Epithelial cell of esophagus (primary cell): ENCODE measurements at regions not wholly inside any gene's neighbourhood (a gene's known extent, or its start where the extent isn't known, plus 50 kb on each side); places are given as distances from the start of the nearest gene placed in this dataset.
A peak's percentile ranks its signal among the peaks of the same experiment; 100 is the strongest.

Experiments used
- DNase-seq: peaks from one replicate; pipeline ENCODE4 v3.0.0; 2010; ENCODE audit warnings: low read depth
- H3K4me3 ChIP-seq: 2 replicates; pipeline ENCODE4 v1.5.1; 2011; ENCODE audit warnings: mild to moderate bottlenecking, low read length, control low read depth
- TF ChIP-seq, protein P1 (sequence below): IDR thresholded peaks from 2 replicates; pipeline ENCODE4 v1.5.1; 2011; ENCODE audit warnings: low read depth, mild to moderate bottlenecking, low read length, control low read depth, inconsistent platforms; ENCODE audit not compliant: insufficient read depth; ENCODE audit errors: missing control alignments

- TF ChIP-seq, protein P1, sequence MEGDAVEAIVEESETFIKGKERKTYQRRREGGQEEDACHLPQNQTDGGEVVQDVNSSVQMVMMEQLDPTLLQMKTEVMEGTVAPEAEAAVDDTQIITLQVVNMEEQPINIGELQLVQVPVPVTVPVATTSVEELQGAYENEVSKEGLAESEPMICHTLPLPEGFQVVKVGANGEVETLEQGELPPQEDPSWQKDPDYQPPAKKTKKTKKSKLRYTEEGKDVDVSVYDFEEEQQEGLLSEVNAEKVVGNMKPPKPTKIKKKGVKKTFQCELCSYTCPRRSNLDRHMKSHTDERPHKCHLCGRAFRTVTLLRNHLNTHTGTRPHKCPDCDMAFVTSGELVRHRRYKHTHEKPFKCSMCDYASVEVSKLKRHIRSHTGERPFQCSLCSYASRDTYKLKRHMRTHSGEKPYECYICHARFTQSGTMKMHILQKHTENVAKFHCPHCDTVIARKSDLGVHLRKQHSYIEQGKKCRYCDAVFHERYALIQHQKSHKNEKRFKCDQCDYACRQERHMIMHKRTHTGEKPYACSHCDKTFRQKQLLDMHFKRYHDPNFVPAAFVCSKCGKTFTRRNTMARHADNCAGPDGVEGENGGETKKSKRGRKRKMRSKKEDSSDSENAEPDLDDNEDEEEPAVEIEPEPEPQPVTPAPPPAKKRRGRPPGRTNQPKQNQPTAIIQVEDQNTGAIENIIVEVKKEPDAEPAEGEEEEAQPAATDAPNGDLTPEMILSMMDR: no peak
- no peak overlapping the region for H3K4me3 ChIP-seq
- no peak for DNase-seq
Measured at GRCh38 chr14:71229875-71230274, 322.6 kb downstream of the PCNX1 start.

DNA sequence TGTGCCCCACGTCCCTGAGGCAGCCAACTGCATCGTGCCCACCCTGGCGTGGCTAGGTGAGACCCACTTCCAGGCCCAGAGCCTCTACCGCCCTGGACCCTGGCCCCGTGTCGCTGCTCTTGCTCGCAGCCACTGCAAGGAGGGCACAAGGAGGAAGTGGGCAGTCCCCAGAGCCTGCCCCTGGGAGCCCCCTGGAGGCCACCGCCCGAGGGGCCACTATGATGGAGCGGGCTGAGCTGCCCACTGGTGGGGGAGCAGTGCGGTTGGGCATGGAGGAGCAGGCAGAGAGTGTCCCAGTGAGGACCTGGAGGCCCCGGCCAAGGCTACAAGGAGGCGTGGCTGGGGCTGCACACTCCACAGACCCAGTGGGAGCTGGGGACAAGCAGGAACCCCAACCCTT lies 323.6 kb downstream of the PCNX1 start:
- TF ChIP-seq, protein P1: no peak
- DNase-seq: no peak
- H3K4me3 ChIP-seq: no peak overlapping the region

DNA sequence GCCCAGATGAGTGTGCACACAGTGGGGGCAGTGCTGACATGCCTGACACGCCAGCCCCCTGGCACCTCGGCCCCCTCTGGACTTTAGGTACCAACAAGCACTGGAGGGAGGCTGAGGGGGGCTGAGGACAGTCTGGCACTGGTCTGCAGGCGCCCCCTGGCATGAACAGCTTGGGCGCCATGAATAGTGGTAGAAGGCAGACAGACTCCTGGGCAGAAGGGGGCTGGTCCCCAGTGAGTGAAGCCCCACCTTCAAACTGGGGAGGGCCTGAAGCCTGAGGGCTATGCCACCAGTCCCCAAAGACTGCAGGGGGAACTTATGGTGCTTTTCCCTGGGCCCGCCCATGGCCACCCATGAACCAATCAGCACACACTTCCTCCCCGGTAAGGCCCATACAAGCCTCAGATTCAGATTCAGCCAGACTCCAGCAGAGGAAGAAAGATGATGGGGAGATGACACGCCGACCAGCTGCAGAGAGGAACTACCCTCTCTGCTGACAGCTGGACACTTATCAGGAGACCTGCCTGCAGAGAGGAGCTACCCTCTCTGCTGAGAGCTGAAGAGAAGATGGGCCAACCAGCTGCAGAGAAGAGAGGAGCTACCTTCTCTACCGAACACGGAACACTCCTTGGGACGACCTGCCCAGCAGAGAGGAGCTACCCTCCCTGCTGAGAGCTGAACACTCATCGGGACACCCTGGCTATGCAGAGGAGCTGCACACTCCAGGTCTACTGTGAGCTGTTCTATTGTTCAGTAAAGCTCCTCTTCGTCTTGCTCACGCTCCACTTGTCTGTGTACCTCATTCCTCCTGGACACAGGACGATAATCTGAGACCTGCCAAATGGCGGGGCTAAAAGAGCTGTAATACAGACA lies 324.5 kb downstream of the PCNX1 start:
- no peak for DNase-seq
- TF ChIP-seq, protein P1: no peak
- H3K4me3 ChIP-seq: no peak overlapping the region

- TF ChIP-seq, protein P1: no peak
- DNase-seq: no peak
- no peak overlapping the region for H3K4me3 ChIP-seq
Measured at GRCh38 chr14:71232506-71232905, 325.2 kb downstream of the PCNX1 start.

- TF ChIP-seq, protein P1: no peak
- DNase-seq: no peak
- no peak overlapping the region for H3K4me3 ChIP-seq
Measured at GRCh38 chr14:71235875-71236274, 328.6 kb downstream of the PCNX1 start.

GRCh38 chr14:71236487-71236886 lies 329.2 kb downstream of the PCNX1 start:
- H3K4me3 ChIP-seq: no peak overlapping the region
- TF ChIP-seq, protein P1: no peak

DNA sequence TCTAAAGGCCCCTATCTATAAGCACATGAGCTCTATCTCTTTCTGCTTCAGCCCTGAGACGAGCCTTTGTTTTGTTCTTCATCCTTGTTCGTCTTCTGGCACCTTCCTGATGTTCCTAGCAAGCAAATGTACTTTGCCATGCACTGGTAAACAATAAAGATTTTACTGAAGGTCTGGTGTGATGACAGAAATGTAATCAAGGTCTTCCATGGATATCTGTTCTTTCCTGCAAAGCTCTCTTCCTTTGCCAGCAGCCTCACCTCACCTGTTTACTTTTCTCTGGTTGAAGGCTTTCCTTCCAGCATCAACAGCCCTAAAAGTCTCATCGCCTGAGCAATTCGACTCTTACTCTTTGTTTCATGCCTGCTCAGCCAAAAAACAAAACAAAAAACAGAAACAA lies 330.3 kb downstream of the PCNX1 start:
- no peak for DNase-seq
- TF ChIP-seq, protein P1: no peak
- no peak overlapping the region for H3K4me3 ChIP-seq

More at GRCh38 chr14:71236487-71236886, 329.2 kb downstream of the PCNX1 start:
- DNase-seq: peak; percentile 28
